A673 (cell line): ENCODE measurements at regions not wholly inside any gene's neighbourhood (a gene's known extent, or its start where the extent isn't known, plus 50 kb on each side); places are given as distances from the start of the nearest gene placed in this dataset.
"Not testable (repeated sequence)": the region's sequence is repeated elsewhere in the genome, so short reads cannot be mapped to it uniquely, and the experiment has no call there.

Experiments used
- CTCF ChIP-seq: fragments of 300-800, 200-600 bp; sonication (generic); conservative IDR thresholded peaks from 2 replicates; pipeline ENCODE4 v1.5.1; 2017; ENCODE audit warnings: low read depth, mild to moderate bottlenecking, antibody characterized with exemption, low read length, moderate library complexity, mixed read lengths
- EZH2 ChIP-seq: fragments of 200-600 bp; sonication (generic); IDR thresholded peaks from 2 replicates; pipeline ENCODE4 v1.6.1; 2017; ENCODE audit warnings: borderline replicate concordance, low read depth, mild to moderate bottlenecking, mixed read lengths, antibody characterized with exemption, low read length; ENCODE audit not compliant: poor library complexity, severe bottlenecking

DNA sequence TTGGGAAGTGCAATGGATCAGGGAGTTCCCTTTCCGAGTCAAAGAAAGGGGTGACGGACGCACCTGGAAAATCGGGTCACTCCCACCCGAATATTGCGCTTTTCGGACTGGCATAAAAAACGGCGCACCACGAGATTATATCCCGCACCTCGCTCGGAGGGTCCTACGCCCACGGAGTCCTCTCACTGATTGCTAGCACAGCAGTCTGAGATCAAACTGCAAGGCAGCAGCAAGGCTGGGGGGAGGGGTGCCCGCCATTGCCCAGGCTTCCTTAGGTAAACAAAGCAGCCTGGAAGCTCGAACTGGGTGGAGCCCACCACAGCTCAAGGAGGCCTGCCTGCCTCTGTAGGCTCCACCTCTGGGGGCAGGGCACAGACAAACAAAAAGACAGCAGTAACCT, 58.6 kb upstream of the FAM241A start:
- TF ChIP-seq CTCF, EZH2: not testable (repeated sequence)
